Common myeloid progenitor, CD34-positive (primary cell): ENCODE measurements at regions not wholly inside any gene's neighbourhood (a gene's known extent, or its start where the extent isn't known, plus 50 kb on each side); places are given as distances from the start of the nearest gene placed in this dataset.

Experiments used
- CTCF ChIA-PET: fragments of 350-600 bp; sonication (Branson Sonifier 250); formaldehyde crosslinking; loops from one replicate; lab custom pipeline; 2021; ENCODE audit warnings: antibody characterized with exemption; lab: Charles Lee
- POLR2A ChIA-PET: fragments of 350-600 bp; sonication (Branson Sonifier 250); formaldehyde crosslinking; loops from one replicate; lab custom pipeline; 2021; ENCODE audit warnings: antibody characterized with exemption; lab: Charles Lee
- DNase-seq, 3 donors: peaks; one replicate each; pipeline versions ENCODE4 v3.0.0 to v3.0.0-alpha.2; 2013
- H3K27ac ChIP-seq, 2 experiments: 1 replicate in 1 of 2; 2 replicates in 1 of 2; pipeline ENCODE4 v1.7.0; 2013; ENCODE audit warnings: inconsistent platforms in 2 of 2, low read length in 2 of 2, mild to moderate bottlenecking in 2 of 2, low read depth in 1 of 2, moderate library complexity in 1 of 2; ENCODE audit not compliant: severe bottlenecking in 2 of 2, insufficient read depth in 1 of 2, poor library complexity in 1 of 2
- H3K27me3 ChIP-seq, 5 experiments: replicated peaks in 2 of 5; 1 replicate in 3 of 5; 2 replicates in 2 of 5; pipeline versions ENCODE4 v1.6.1 to v1.7.0; 2013; ENCODE audit warnings: low read length in 4 of 5, mild to moderate bottlenecking in 2 of 5, moderate library complexity in 2 of 5, inconsistent platforms in 1 of 5; ENCODE audit not compliant: insufficient read depth in 5 of 5, control insufficient read depth in 4 of 5
- H3K36me3 ChIP-seq, 4 experiments: 1 replicate in 2 of 4; 2 replicates in 2 of 4; pipeline versions ENCODE4 v1.6.1 to v1.7.0; 2013; ENCODE audit warnings: low read length in 3 of 4, control low read depth in 1 of 4, mild to moderate bottlenecking in 1 of 4; ENCODE audit not compliant: control insufficient read depth in 4 of 4, insufficient read depth in 4 of 4
- H3K4me1 ChIP-seq, 4 experiments: 1 replicate in 3 of 4; 2 replicates in 1 of 4; pipeline versions ENCODE4 v1.6.1 to v1.7.1; 2013; ENCODE audit warnings: low read length in 3 of 4, mild to moderate bottlenecking in 3 of 4, control low read depth in 1 of 4, inconsistent platforms in 1 of 4, moderate library complexity in 1 of 4; ENCODE audit not compliant: control insufficient read depth in 4 of 4, insufficient read depth in 4 of 4; ENCODE audit errors: control extremely low read depth in 1 of 4
- H3K4me3 ChIP-seq, 7 experiments: 1 replicate in 4 of 7; 2 replicates in 3 of 7; pipeline versions ENCODE4 v1.5.1 to v1.7.0; 2013; ENCODE audit warnings: mild to moderate bottlenecking in 7 of 7, low read length in 6 of 7, moderate library complexity in 6 of 7, inconsistent platforms in 2 of 7, low read depth in 2 of 7, control low read depth in 1 of 7; ENCODE audit not compliant: insufficient read depth in 4 of 7, control insufficient read depth in 1 of 7; ENCODE audit errors: extremely low read depth in 1 of 7
- H3K9me3 ChIP-seq, 5 experiments: 1 replicate in 4 of 5; 2 replicates in 1 of 5; pipeline versions ENCODE4 v1.6.1 to v1.7.1; 2013; ENCODE audit warnings: low read length in 4 of 5, mild to moderate bottlenecking in 2 of 5, inconsistent platforms in 1 of 5, low read depth in 1 of 5, moderate library complexity in 1 of 5; ENCODE audit not compliant: control insufficient read depth in 4 of 5, insufficient read depth in 2 of 5; ENCODE audit errors: control extremely low read depth in 1 of 5
- WGBS: methylation state at CpG from one replicate; pipeline ENCODE4 v1.1.5; 2013; ENCODE audit not compliant: insufficient coverage; 5-methylcytosine and 5-hydroxymethylcytosine counted together

DNA sequence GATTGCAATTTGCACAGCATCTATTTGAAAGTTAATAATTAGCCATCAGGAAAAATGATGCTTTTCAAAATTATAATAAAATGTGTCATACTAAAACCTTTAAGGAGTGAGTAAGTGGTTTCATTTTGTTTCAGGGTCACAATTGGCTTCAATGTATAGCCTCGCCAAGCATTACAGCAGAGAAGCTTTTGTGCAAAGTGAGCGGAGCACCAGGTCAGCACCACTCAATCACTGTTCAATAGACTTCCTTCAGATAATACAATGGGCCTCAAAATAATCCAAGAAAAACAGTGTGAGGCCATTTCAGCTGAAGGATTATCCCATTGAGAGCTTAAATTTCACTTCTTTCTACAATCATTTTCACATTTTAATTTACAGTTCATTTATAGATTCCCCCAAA, 409.2 kb upstream of the SLIT2 start:
- ChIA-PET POLR2A (no interaction called here), CTCF (no interaction called here)
- Histone ChIP-seq H3K27me3 (no peaks in the 10 kb centered on the region), H3K36me3 (no peaks in the 10 kb centered on the region), H3K9me3 (no peaks in the 10 kb centered on the region), H3K4me3 (no peak overlapping the region), H3K27ac (no peak overlapping the region), H3K4me1 (no peaks in the 10 kb centered on the region)
- DNase-seq = no peak
- 100% methylated on average over 2 of the region's 2 CpGs for WGBS

GRCh38 chr4:19838858-19839257, 412.8 kb upstream of the SLIT2 start:
- Histone ChIP-seq H3K27me3 (no peaks in the 10 kb centered on the region), H3K9me3 (no peaks in the 10 kb centered on the region), H3K27ac (no peak overlapping the region), H3K36me3 (no peaks in the 10 kb centered on the region), H3K4me3 (no peak overlapping the region), H3K4me1 (no peaks in the 10 kb centered on the region)
- POLR2A ChIA-PET = no interaction called here
- CTCF ChIA-PET = no interaction called here
- WGBS = no CpG with 5 or more reads among the region's 1 CpG
- DNase-seq = no peak

GRCh38 chr4:19835429-19835828, 416.3 kb upstream of the SLIT2 start:
- 100% methylated on average over 1 of the region's 3 CpGs for WGBS
- H3K4me3 ChIP-seq = no peak overlapping the region
- POLR2A ChIA-PET = no interaction called here
- H3K9me3 ChIP-seq = no peaks in the 10 kb centered on the region
- H3K4me1 ChIP-seq = no peaks in the 10 kb centered on the region
- no peak overlapping the region for H3K27ac ChIP-seq
- no peaks in the 10 kb centered on the region for H3K27me3 ChIP-seq
- H3K36me3 ChIP-seq = no peaks in the 10 kb centered on the region
- CTCF ChIA-PET = no interaction called here
- DNase-seq = no peak

GRCh38 chr4:19832411-19832810, 419.3 kb upstream of the SLIT2 start:
- H3K36me3 ChIP-seq = no peaks in the 10 kb centered on the region
- no peaks in the 10 kb centered on the region for H3K9me3 ChIP-seq
- H3K4me1 ChIP-seq = no peaks in the 10 kb centered on the region
- no peak overlapping the region for H3K4me3 ChIP-seq
- no peak for DNase-seq
- H3K27me3 ChIP-seq = no peaks in the 10 kb centered on the region
- WGBS = 90% methylated on average over 3 of the region's 3 CpGs
- POLR2A ChIA-PET = no interaction called here
- H3K27ac ChIP-seq = no peak overlapping the region
- CTCF ChIA-PET = no interaction called here

DNA sequence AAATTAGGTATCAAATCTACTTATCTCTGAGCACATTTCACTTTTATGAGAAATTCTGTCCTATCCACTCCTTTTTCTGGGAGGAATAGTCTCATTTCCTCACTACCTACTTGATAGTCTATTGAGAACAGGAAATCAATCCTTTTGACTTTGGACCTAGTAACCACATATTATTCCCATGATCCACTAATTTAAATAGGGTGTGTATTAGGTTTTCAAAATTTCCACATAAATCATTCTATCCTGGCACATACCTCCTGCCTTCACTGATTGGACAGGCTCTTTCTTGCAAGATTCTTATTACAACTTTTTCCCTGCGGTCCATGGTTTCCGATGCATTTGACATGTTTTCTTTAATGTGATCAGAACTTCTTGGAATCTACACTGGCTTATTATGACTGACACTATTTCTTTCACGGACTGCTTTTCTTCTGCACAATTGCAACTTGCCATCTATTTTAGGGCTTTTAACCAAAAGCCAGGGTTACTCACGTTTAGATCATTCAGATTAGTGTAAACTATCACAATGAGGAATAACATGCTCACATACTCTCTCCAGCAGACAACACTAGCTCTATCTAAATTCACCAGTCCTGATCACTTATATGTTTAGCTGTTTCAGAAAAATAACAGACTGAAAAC, 419.9 kb upstream of the SLIT2 start:
- ChIA-PET CTCF (no interaction called here), POLR2A (no interaction called here)
- Histone ChIP-seq H3K36me3 (no peaks in the 10 kb centered on the region), H3K27me3 (no peaks in the 10 kb centered on the region), H3K9me3 (no peaks in the 10 kb centered on the region), H3K27ac (no peak overlapping the region), H3K4me3 (no peak overlapping the region), H3K4me1 (no peaks in the 10 kb centered on the region)
- 62% methylated on average over 3 of the region's 4 CpGs for WGBS
- DNase-seq = no peak

DNA sequence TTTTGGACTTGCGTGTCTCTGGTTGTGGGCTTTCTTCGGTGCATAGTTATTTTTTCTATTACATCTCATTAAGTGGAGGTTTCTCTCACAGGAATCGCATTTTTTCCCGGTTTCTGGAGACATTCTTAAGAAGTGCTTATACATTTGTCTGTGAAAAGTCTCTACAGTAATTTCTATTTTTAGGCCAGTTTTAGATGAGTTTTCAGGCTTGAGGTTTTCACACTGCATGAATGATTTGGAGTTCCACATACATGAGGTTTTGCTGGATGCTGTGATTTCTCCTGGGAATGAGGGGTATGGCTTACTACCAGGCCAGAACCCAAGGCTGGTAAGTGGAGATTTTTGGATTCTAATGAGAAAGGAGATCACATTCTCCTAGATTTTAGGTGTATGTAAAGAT, 422.6 kb upstream of the SLIT2 start:
- no peaks in the 10 kb centered on the region for H3K9me3 ChIP-seq
- no peak overlapping the region for H3K4me3 ChIP-seq
- H3K4me1 ChIP-seq = no peaks in the 10 kb centered on the region
- no peaks in the 10 kb centered on the region for H3K36me3 ChIP-seq
- no peak overlapping the region for H3K27ac ChIP-seq
- ChIA-PET CTCF (no interaction called here), POLR2A (no interaction called here)
- no CpG with 5 or more reads among the region's 4 CpGs for WGBS
- DNase-seq = no peak
- no peaks in the 10 kb centered on the region for H3K27me3 ChIP-seq

DNA sequence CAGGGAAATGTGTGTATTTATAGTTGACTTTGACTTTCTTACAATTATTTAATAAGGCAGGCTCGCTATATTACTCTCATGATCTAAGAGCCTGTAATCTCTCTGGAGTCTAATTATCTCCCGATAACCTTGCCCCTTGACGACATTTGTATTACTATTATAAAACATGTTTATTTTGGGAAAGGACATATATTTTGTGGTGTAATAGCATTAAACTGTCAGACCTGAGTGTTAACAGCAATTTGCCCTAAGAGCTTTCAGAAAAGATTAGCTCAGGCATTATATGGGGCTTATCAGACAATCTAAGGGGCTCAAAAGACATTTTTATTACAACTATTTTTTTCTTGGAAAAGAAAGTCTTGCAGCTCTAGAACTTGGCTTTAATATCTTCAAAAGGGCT, 427.9 kb upstream of the SLIT2 start:
- H3K4me3 ChIP-seq = no peak overlapping the region
- no peaks in the 10 kb centered on the region for H3K9me3 ChIP-seq
- CTCF ChIA-PET = no interaction called here
- H3K4me1 ChIP-seq = no peaks in the 10 kb centered on the region
- no CpG with 5 or more reads among the region's 3 CpGs for WGBS
- POLR2A ChIA-PET = no interaction called here
- DNase-seq = no peak
- no peaks in the 10 kb centered on the region for H3K36me3 ChIP-seq
- H3K27ac ChIP-seq = no peak overlapping the region
- H3K27me3 ChIP-seq = no peaks in the 10 kb centered on the region
